Astrocyte of the cerebellum (primary cell): ENCODE measurements at regions not wholly inside any gene's neighbourhood (a gene's known extent, or its start where the extent isn't known, plus 50 kb on each side); places are given as distances from the start of the nearest gene placed in this dataset.

Experiments used
- DNase-seq: peaks from one replicate; pipeline ENCODE4 v3.0.0-alpha.2; 2011; ENCODE audit warnings: low read depth
- H3K4me3 ChIP-seq: 2 replicates; pipeline ENCODE4 v1.5.1; 2011; ENCODE audit warnings: mild to moderate bottlenecking, low read depth, low read length, moderate library complexity
- in situ Hi-C: cut with HindIII; loops from 2 replicates; pipeline ENCODE4 v1.10.0; 2017; ENCODE audit warnings: low sequenced_read_pairs
- TF ChIP-seq, protein P1 (sequence below): IDR thresholded peaks from 2 replicates; pipeline ENCODE4 v1.5.1; 2012; ENCODE audit warnings: low read length, low read depth, moderate library complexity, mild to moderate bottlenecking; ENCODE audit errors: missing control alignments

DNA sequence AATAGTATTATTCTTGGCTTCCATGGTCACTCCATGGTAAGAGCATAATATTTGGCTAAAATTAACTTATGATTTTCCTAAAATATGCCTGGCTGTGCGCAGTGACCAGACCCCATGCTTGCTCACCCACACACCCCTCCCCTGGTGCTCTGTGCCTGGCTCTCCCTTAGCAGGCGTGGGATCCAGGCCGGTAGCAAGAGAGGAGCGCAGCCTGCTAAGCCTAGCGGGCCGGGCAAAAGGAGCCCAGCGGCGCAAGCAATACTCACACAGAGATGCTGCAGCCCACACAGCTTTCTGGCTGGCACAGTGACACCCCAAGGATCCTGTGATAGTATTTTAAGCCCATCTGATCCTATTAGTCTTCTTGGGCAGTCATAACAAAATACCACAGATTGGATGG, 79.8 kb upstream of the EYS start:
- in situ Hi-C loops: no loop called here
- DNase-seq: no peak

DNA sequence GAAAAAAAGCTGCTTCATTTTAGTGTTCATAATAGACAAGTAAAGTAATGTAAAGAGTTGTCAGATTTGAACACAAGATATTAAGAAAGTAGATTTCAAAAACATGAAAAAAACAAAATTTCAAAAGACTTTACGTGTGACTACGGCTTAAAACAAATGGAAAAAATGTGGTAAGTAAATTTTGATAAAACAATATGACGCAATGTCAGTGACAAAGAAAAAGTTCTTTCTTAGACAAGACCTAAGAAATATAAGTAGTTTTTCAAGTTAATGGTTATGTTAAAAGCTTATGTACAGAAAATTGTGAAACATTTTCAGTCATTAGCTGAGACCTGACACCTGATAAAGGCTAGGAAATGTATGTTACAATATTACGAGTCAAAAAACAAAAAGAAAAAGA, 73.7 kb upstream of the EYS start:
- no peak for DNase-seq
- TF ChIP-seq, protein P1, sequence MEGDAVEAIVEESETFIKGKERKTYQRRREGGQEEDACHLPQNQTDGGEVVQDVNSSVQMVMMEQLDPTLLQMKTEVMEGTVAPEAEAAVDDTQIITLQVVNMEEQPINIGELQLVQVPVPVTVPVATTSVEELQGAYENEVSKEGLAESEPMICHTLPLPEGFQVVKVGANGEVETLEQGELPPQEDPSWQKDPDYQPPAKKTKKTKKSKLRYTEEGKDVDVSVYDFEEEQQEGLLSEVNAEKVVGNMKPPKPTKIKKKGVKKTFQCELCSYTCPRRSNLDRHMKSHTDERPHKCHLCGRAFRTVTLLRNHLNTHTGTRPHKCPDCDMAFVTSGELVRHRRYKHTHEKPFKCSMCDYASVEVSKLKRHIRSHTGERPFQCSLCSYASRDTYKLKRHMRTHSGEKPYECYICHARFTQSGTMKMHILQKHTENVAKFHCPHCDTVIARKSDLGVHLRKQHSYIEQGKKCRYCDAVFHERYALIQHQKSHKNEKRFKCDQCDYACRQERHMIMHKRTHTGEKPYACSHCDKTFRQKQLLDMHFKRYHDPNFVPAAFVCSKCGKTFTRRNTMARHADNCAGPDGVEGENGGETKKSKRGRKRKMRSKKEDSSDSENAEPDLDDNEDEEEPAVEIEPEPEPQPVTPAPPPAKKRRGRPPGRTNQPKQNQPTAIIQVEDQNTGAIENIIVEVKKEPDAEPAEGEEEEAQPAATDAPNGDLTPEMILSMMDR: no peak
- in situ Hi-C loops: no loop called here
- H3K4me3 ChIP-seq: no peak overlapping the region

More for the DNA sequence above, 79.8 kb upstream of the EYS start:
- H3K4me3 ChIP-seq: no peak overlapping the region
- TF ChIP-seq, protein P1: no peak

DNA sequence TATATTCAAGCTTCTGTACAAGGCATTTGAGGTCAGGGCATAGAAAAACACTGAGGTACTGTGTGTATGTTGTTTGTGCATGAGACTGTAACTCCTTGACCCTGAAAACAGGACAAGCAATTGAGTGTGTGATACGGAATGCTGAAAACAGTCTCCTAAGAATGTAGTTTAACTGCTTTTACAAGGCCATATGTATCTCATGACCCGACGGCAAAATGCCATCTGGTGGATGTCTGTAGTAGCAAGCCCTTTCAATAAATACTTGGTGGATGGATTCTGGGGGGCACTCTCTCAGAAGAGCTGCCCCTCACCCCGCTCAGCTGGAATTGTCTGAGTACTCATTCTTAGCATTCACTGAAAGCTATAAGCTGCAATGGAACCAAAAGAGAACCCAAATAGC, 69.3 kb upstream of the EYS start:
- H3K4me3 ChIP-seq: no peak overlapping the region
- TF ChIP-seq, protein P1: no peak
- DNase-seq: no peak
- in situ Hi-C loops: no loop called here

DNA sequence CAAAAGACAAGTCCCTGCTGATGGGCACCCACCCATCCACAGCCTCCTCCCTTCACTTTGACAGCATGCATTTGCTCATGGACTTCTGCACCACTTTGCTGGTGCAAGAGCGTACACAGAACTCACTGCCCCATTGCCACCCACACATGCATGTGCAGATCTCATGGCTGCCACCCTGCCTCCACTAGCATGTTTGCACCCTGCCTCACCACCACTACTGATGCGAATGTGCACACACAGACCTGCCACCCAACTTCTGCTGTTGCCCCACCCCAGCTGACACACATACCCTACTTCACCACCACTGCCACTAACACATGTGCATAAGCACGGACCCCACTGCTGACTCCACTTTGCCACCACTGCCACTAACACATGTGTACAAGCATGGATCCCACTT, 64.9 kb upstream of the EYS start:
- DNase-seq: no peak
- in situ Hi-C loops: no loop called here
- TF ChIP-seq, protein P1: no peak

DNA sequence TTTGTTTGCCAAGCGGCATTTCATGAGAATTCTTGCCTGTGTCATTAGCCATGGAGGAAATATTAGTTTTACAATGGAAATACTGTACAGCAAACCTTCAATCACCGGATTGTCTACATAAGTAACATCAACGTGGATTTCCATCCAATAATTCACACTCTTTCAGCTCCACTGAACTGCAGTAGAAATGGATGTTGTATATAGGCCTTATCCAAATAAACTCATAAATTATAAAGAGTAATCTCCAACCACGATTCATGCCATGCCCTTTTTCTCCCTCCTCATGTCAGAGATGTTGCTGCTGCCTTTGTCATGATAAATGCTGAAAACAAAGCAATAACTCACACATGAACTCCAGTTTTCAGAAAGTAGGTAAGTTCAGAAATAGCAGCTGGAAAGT, 54.9 kb upstream of the EYS start:
- in situ Hi-C loops: no loop called here
- DNase-seq: no peak
- no peak overlapping the region for H3K4me3 ChIP-seq
- TF ChIP-seq, protein P1: no peak

More for the DNA sequence above, 64.9 kb upstream of the EYS start:
- no peak overlapping the region for H3K4me3 ChIP-seq

DNA sequence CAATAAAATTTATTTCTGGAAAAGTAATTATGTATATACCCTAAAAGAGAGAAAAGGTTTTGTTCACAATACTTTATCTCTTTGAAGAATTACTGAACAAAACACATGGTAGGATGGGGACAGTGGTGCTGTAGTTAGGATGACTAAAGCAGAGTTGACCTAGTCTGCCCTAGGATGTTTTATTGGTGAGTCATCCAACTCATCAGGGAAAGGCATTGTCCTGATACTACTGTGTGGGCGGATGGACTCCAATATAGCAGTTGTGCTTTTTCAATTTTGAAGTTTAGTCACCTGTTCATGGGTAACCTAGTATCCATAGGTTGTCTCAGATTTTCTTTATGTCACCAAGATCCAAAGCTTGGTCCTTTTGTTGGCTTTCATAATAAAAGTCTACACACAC, 53.3 kb upstream of the EYS start:
- H3K4me3 ChIP-seq: no peak overlapping the region
- DNase-seq: no peak
- in situ Hi-C loops: no loop called here
- TF ChIP-seq, protein P1: no peak
